ENCODE measurements at regions not wholly inside any gene's neighbourhood (a gene's known extent, or its start where the extent isn't known, plus 50 kb on each side); places are given as distances from the start of the nearest gene placed in this dataset.

- Mint-ChIP-seq H3K4me1 (no peaks in the 10 kb centered on the region), H3K9me3 (peaks cover 0 to 2% of the 10 kb centered on the region in 2 donors), H3K27ac (no peak overlapping the region), H3K36me3 (no peaks in the 10 kb centered on the region), H3K4me3 (no peak overlapping the region), H3K27me3 (no peaks in the 10 kb centered on the region)
- ATAC-seq (replicated peaks) (no peak), DNase-seq (no peak)
Observed at GRCh38 chr9:12915366-12915954, 140.6 kb downstream of the LURAP1L start.

GRCh38 chr9:12916042-12916441, 141.2 kb downstream of the LURAP1L start:
- Mint-ChIP-seq H3K27ac (no peak overlapping the region), H3K9me3 (peaks cover 0 to 2% of the 10 kb centered on the region in 2 donors), H3K4me1 (no peaks in the 10 kb centered on the region), H3K4me3 (no peak overlapping the region), H3K36me3 (no peaks in the 10 kb centered on the region), H3K27me3 (no peaks in the 10 kb centered on the region)
- DNase-seq (no peak), ATAC-seq (replicated peaks) (no peak)

- no peak for DNase-seq
- Mint-ChIP-seq H3K36me3 (no peaks in the 10 kb centered on the region), H3K27me3 (no peaks in the 10 kb centered on the region), H3K27ac (no peak overlapping the region), H3K9me3 (peaks cover 0 to 4% of the 10 kb centered on the region in 2 donors), H3K4me3 (no peak overlapping the region), H3K4me1 (no peaks in the 10 kb centered on the region)
- no peak for ATAC-seq (replicated peaks)
Observed at GRCh38 chr9:12920437-12920836, 145.6 kb downstream of the LURAP1L start.

- H3K27ac Mint-ChIP-seq: no peak overlapping the region
- H3K27me3 Mint-ChIP-seq: no peaks in the 10 kb centered on the region
- peaks cover 0 to 4% of the 10 kb centered on the region in 2 donors for H3K9me3 Mint-ChIP-seq
- H3K4me1 Mint-ChIP-seq: no peaks in the 10 kb centered on the region
- no peaks in the 10 kb centered on the region for H3K36me3 Mint-ChIP-seq
- ATAC-seq (replicated peaks): no peak
- no peak for DNase-seq
- no peak overlapping the region for H3K4me3 Mint-ChIP-seq
Observed at GRCh38 chr9:12921621-12922020, 146.8 kb downstream of the LURAP1L start.

GRCh38 chr9:12922224-12922866, 147.5 kb downstream of the LURAP1L start:
- H3K4me3 Mint-ChIP-seq: no peak overlapping the region
- ATAC-seq (replicated peaks) (no peak), DNase-seq (no peak)
- H3K27me3 Mint-ChIP-seq: no peaks in the 10 kb centered on the region
- no peaks in the 10 kb centered on the region for H3K36me3 Mint-ChIP-seq
- H3K9me3 Mint-ChIP-seq: peaks cover 0 to 4% of the 10 kb centered on the region in 2 donors
- H3K4me1 Mint-ChIP-seq: no peaks in the 10 kb centered on the region
- H3K27ac Mint-ChIP-seq: no peak overlapping the region

GRCh38 chr9:12923468-12924009, 148.7 kb downstream of the LURAP1L start:
- H3K27me3 Mint-ChIP-seq: no peaks in the 10 kb centered on the region
- H3K4me1 Mint-ChIP-seq: no peaks in the 10 kb centered on the region
- H3K27ac Mint-ChIP-seq: no peak overlapping the region
- peaks cover 2 to 4% of the 10 kb centered on the region in 2 donors for H3K9me3 Mint-ChIP-seq
- no peak overlapping the region for H3K4me3 Mint-ChIP-seq
- DNase-seq: no peak
- ATAC-seq (replicated peaks): no peak
- H3K36me3 Mint-ChIP-seq: no peaks in the 10 kb centered on the region

GRCh38 chr9:12930906-12931305, 156.1 kb downstream of the LURAP1L start:
- no peak for DNase-seq
- Mint-ChIP-seq H3K27me3 (no peaks in the 10 kb centered on the region), H3K4me1 (no peaks in the 10 kb centered on the region), H3K36me3 (no peaks in the 10 kb centered on the region), H3K27ac (no peak overlapping the region), H3K4me3 (no peak overlapping the region), H3K9me3 (peaks cover 1 to 4% of the 10 kb centered on the region in 2 donors)
- ATAC-seq (replicated peaks): no peak

GRCh38 chr9:12933957-12934356, 159.1 kb downstream of the LURAP1L start:
- no peak overlapping the region for H3K4me3 Mint-ChIP-seq
- H3K4me1 Mint-ChIP-seq: no peaks in the 10 kb centered on the region
- no peak for DNase-seq
- no peak for ATAC-seq (replicated peaks)
- no peaks in the 10 kb centered on the region for H3K27me3 Mint-ChIP-seq
- no peak overlapping the region for H3K27ac Mint-ChIP-seq
- H3K9me3 Mint-ChIP-seq: peaks cover 0 to 1% of the 10 kb centered on the region in 2 donors
- H3K36me3 Mint-ChIP-seq: no peaks in the 10 kb centered on the region

- Mint-ChIP-seq H3K27ac (no peak overlapping the region), H3K27me3 (no peaks in the 10 kb centered on the region), H3K9me3 (peaks cover 0 to 1% of the 10 kb centered on the region in 2 donors), H3K4me1 (no peaks in the 10 kb centered on the region), H3K4me3 (no peak overlapping the region), H3K36me3 (no peaks in the 10 kb centered on the region)
- no peak for DNase-seq
- no peak for ATAC-seq (replicated peaks)
Observed at GRCh38 chr9:12934545-12935272, 159.9 kb downstream of the LURAP1L start.

GRCh38 chr9:12935714-12936113, 160.9 kb downstream of the LURAP1L start:
- Mint-ChIP-seq H3K27ac (no peak overlapping the region), H3K4me3 (no peak overlapping the region), H3K27me3 (no peaks in the 10 kb centered on the region), H3K36me3 (no peaks in the 10 kb centered on the region), H3K4me1 (no peaks in the 10 kb centered on the region), H3K9me3 (peaks cover 0 to 1% of the 10 kb centered on the region in 2 donors)
- DNase-seq (no peak), ATAC-seq (replicated peaks) (no peak)

- Mint-ChIP-seq H3K9me3 (peaks cover 18 to 20% of the 10 kb centered on the region in 2 donors), H3K27me3 (no peaks in the 10 kb centered on the region), H3K27ac (no peak overlapping the region), H3K36me3 (no peaks in the 10 kb centered on the region), H3K4me3 (no peak overlapping the region), H3K4me1 (peaks cover 0 to 3% of the 10 kb centered on the region in 2 donors)
- ATAC-seq (replicated peaks) (no peak), DNase-seq (no peak)
Observed at GRCh38 chr9:12954441-12954840, 179.6 kb downstream of the LURAP1L start.

GRCh38 chr9:12955510-12956163, 180.8 kb downstream of the LURAP1L start:
- H3K4me3 Mint-ChIP-seq: no peak overlapping the region
- peaks cover 16 to 18% of the 10 kb centered on the region in 2 donors for H3K9me3 Mint-ChIP-seq
- H3K27ac Mint-ChIP-seq: no peak overlapping the region
- no peak for ATAC-seq (replicated peaks)
- peaks cover 0 to 3% of the 10 kb centered on the region in 2 donors for H3K4me1 Mint-ChIP-seq
- H3K27me3 Mint-ChIP-seq: no peaks in the 10 kb centered on the region
- no peak for DNase-seq
- H3K36me3 Mint-ChIP-seq: no peaks in the 10 kb centered on the region

GRCh38 chr9:12956261-12956660, 181.4 kb downstream of the LURAP1L start:
- H3K9me3 Mint-ChIP-seq: peaks cover 14 to 16% of the 10 kb centered on the region in 2 donors
- DNase-seq: no peak

GRCh38 chr9:12956805-12957204, 182.0 kb downstream of the LURAP1L start:
- Mint-ChIP-seq H3K27me3 (no peaks in the 10 kb centered on the region), H3K27ac (no peak overlapping the region), H3K9me3 (peaks cover 14 to 16% of the 10 kb centered on the region in 2 donors), H3K4me1 (peaks cover 0 to 3% of the 10 kb centered on the region in 2 donors), H3K4me3 (no peak overlapping the region), H3K36me3 (no peaks in the 10 kb centered on the region)
- ATAC-seq (replicated peaks) (no peak), DNase-seq (no peak)

More at GRCh38 chr9:12956261-12956660, 181.4 kb downstream of the LURAP1L start:
- Mint-ChIP-seq H3K4me3 (no peak overlapping the region), H3K36me3 (no peaks in the 10 kb centered on the region), H3K27ac (no peak overlapping the region), H3K4me1 (peaks cover 0 to 3% of the 10 kb centered on the region in 2 donors), H3K27me3 (no peaks in the 10 kb centered on the region)
- no peak for ATAC-seq (replicated peaks)
